ENCODE measurements at regions not wholly inside any gene's neighbourhood (a gene's known extent, or its start where the extent isn't known, plus 50 kb on each side); places are given as distances from the start of the nearest gene placed in this dataset.
A peak's percentile ranks its signal among the peaks of the same experiment; 100 is the strongest.

DNA sequence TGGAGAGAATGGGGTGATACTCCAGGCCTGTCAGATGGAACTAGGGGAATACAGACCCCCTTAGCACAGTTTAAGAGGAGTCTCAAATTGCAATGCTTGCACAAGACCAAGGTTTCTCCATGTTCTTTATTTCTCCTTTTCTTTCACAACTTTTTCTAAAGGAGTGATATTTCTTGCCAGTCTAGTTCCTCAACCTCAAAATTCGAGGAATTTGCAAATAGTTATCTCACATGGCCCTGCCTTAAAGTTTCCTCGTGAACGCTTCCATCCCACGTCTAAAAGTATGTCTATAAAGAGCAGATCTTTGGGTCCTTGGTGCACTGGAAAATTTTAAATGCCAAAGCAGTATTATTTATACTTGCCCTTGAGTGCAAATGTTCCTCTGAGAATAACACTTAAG is 373.8 kb upstream of the KLF4 start:
- no peak for DNase-seq
- TF ChIP-seq GATA1 (IDR thresholded peaks at IDR 0.05; ENCODE audit: low read depth, low read length) (no peak), POLR2A (IDR thresholded peaks at IDR 0.05; ENCODE audit: low read length) (no peak)

DNA sequence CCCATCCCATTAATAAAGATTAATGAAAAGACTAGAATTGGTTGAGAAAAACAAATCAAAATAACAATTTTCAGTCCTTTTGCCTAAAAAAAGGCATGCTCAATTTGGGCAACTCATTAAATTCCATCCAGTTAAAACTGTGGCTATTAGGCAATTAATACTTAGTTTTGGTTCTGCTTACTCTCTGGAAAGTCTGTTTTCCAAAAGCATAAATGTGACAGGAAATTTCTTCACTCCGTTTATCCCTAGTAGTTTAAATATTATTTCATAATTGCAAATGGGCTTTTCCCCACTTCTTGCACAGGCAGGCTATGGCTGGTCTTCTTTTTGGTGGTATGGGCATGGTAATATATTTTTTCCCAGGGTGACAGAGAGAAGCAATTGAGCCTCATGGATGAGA is 373.3 kb upstream of the KLF4 start:
- TF ChIP-seq POLR2A (IDR thresholded peaks at IDR 0.05; ENCODE audit: low read length) (no peak), GATA1 (IDR thresholded peaks at IDR 0.05; ENCODE audit: low read depth, low read length) (no peak)
- no peak for DNase-seq

DNA sequence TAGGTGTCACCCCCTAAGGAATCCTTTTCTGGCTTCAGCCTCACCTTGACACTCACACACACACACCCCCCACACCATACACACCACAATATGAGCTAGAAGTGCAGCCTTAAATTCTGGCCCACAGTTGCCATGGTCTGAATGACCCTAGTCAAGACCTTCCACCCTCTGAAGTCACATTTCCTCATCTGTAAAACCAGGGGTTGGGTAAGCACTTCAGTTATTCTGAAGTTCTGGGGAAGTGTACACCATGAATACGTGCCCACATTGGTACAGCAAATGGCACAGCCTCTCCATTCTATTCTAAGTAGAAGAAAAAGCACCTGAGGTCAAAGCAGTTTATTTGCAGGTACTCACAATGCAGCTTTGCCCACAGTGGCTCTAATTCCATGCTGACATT is 372.8 kb upstream of the KLF4 start:
- no peak for DNase-seq
- TF ChIP-seq GATA1 (IDR thresholded peaks at IDR 0.05; ENCODE audit: low read depth, low read length) = no peak

DNA sequence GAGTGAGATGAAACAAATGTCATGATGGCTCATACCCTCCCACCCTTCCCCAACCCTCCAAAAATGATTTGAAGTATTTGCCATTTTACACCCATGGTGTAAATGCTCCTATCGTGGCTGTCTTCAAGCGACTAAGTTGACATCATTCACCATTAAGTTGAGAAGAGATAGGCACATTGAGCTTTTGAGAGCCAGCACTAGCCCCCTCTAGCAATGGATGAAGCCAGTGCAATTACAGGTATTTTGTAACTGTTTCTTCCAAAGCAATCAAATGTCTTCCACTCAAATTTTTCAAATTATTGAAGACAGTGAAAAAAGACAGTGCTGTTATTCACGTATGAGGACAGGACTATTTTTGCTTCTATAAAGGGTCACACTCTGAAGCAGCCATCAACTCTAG is 371.5 kb upstream of the KLF4 start:
- no peak for TF ChIP-seq POLR2A (IDR thresholded peaks at IDR 0.05; ENCODE audit: low read length)
- TF ChIP-seq GATA1 (IDR thresholded peaks at IDR 0.05; ENCODE audit: low read depth, low read length) = no peak
- DNase-seq = peak in 1 of 2 experiments; percentile 8

DNA sequence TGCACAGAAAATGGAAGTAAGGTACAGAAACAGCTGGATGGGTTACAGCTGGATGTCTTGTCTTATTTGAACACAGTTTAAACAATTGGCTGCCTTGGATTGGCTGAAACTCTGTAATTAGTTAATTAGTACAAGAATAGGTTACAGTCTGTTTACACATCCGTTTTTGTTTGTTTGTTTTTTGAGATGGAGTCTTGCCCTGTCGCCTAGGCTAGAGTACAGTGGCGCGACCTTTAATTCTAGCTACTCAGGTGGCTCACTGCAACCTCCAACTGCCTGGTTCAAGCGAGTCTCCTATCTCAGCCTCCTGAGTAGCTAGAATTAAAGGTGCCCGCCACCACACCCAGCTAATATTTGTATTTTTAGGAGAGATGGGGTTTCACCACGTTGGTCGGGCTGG is 368.7 kb upstream of the KLF4 start:
- no peak for DNase-seq
- TF ChIP-seq POLR2A (IDR thresholded peaks at IDR 0.05; ENCODE audit: low read length) = no peak
- no peak for TF ChIP-seq GATA1 (IDR thresholded peaks at IDR 0.05; ENCODE audit: low read depth, low read length)

DNA sequence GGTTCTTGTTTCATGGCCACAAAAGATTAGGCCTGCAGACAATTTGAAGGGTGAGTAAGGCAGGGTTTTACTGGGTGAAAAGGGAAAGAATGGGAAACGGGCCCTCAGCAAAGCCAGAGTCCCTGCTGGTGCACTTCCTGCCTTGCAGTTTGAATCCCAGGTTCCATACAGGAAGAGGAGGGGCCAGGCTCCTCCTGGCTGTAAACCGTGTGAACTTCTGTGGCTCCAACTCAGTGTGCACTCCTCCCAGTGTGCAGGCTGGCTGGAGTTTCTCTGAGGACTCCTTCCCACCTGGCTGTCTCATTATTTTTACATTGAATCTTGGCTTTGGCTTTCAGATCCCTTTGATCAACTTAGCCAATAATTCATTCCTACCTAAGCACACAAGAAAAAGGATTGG is 367.1 kb upstream of the KLF4 start:
- TF ChIP-seq POLR2A (IDR thresholded peaks at IDR 0.05; ENCODE audit: low read length) = no peak
- TF ChIP-seq GATA1 (IDR thresholded peaks at IDR 0.05; ENCODE audit: low read depth, low read length) = no peak
- DNase-seq = no peak

DNA sequence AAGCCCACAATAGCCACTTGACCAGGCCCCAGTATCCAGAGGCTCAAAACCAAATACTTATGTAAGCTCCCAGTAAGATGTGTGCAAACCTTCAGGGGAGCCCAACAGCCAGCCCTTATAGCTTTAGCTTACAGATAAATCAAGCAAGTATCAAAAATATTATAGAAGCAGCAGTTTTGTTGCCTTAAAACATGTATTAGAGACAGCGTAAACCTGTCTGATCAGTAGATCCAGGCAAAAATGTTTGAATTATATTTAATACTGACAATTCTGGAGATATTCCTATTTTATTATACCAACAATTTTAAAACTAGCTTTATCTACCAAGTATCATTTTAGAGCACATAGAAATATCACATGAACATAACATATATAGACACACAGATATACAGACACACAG is 365.6 kb upstream of the KLF4 start:
- no peak for TF ChIP-seq POLR2A (IDR thresholded peaks at IDR 0.05; ENCODE audit: low read length)
- no peak for TF ChIP-seq GATA1 (IDR thresholded peaks at IDR 0.05; ENCODE audit: low read depth, low read length)

DNA sequence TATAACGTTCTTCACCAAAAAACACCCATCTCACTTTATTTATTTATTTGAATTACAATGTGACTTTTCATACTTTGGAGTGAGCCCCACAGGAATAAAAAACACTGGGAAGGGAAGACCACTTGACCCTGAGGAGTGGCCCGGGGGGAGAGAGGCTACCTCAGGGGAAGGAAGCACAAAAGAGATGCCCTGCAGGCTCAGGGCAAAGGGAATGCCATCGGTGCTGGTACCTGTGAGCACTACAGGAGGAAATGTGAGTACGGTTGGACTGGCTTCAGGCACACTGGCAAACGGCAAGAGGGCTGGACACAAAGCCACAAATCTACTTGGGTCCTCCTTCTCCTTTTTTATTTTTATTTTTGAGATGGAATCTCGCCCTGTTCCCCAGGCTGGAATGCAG is 363.9 kb upstream of the KLF4 start:
- TF ChIP-seq POLR2A (IDR thresholded peaks at IDR 0.05; ENCODE audit: low read length) (no peak), GATA1 (IDR thresholded peaks at IDR 0.05; ENCODE audit: low read depth, low read length) (no peak)
- DNase-seq = no peak

More for the DNA sequence above, 365.6 kb upstream of the KLF4 start:
- no peak for DNase-seq

DNA sequence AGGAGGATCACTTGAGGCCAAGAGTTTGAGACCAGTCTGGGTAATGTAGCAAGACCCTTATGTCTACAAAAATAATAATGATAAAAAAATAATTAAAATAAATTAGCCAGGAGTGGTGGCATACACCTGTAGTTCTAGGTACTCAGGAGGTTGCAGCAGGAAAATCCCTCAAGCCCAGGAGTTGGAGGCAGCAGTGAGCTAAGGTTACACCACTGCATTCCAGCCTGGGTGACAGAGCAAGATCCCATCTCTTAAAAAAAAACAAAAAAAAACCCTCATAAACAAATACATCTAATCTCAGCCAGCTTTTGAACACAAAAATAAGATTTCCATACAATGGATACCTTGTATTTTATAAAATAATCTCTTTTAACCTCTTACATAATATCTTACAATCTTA is 363.3 kb upstream of the KLF4 start:
- no peak for DNase-seq
- no peak for TF ChIP-seq POLR2A (IDR thresholded peaks at IDR 0.05; ENCODE audit: low read length)
- no peak for TF ChIP-seq GATA1 (IDR thresholded peaks at IDR 0.05; ENCODE audit: low read depth, low read length)

DNA sequence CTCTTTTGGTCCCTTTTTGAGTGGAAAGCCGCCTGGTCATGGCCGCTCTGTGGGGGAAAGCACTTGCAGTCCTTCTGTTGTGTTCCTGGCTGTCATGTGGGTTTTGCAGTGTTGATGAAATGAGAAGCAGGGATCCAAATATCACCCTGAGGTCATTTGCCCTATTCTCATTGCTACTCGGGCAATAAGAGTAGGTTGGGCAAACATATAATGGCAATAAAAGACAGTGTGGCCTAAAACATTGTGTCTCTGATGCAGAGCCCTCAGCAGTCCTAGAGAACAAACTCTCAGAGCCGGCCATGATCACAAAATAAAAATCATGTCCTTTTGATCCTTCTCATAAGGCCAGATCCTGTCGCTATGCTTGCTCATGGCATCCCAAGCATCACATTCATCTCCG is 361.1 kb upstream of the KLF4 start:
- no peak for TF ChIP-seq POLR2A (IDR thresholded peaks at IDR 0.05; ENCODE audit: low read length)
- TF ChIP-seq GATA1 (IDR thresholded peaks at IDR 0.05; ENCODE audit: low read depth, low read length) = no peak
- no peak for DNase-seq

DNA sequence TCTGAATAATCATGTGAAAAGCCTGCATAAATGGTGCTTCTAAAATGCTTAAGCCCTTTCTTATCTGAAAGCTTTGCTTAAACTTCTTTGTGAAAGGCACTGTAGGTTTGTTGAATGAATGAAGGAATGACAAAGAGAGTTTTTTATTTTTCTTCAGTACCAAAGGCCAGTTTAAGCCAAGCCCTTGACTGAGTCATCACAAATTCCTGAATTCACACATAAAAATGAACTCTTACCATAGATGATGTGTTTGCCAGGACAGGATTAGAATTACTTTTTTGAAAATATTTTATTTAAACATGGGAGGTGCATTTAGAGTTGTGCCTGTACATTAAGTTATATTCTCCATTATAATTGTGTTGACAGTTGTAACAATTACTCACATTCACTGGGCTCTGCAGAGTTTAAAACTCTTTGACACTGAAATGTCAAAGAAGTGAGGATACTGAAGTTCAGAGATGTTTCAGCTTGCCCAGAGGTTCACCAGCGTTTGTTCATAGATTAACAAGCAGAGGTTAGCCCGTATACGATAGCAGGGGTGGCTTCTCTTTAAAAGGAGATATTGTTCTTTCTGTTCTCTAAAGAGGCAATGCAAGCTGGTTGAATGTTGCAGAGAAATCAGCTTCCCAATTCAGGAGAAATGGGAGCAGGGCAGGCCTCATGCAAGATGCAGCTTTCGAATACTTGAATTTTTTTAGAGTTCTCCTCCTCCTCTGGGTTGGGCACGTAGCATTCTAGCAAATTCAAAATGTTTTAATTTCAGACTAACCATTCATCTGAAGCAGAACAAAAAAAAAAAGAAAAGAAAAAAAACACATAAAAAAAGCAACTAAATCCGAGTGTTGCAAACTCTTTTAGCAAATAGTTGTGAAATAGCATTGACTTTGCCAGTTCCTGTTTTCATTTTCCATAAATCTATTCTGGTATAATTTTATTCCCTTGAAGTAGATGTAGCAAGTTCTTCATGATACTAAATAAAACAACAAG is 358.7 kb upstream of the KLF4 start:
- no peak for DNase-seq
- TF ChIP-seq GATA1 (IDR thresholded peaks at IDR 0.05; ENCODE audit: low read depth, low read length) = no peak
- TF ChIP-seq POLR2A (IDR thresholded peaks at IDR 0.05; ENCODE audit: low read length) = no peak

DNA sequence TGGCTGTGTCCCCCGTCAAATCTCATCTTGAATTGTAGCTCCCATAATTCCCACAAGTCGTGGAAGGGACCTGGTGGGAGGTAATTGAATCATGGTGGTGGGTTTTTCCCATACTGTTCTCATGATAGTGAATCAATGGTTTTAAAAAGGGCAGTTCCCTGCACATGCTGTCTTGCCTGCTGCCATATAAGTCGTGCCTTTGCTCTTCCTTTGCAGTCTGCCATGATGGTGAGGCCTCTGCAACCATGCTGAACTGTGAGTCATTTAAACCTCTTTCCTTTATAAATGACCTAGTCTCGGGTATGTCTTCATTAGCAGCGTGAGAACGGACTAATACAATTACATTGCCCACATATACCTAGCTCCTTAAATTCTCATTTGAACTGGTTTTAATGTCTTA is 353.0 kb upstream of the KLF4 start:
- no peak for TF ChIP-seq POLR2A (IDR thresholded peaks at IDR 0.05; ENCODE audit: low read length)
- TF ChIP-seq GATA1 (IDR thresholded peaks at IDR 0.05; ENCODE audit: low read depth, low read length) = no peak
- DNase-seq = no peak

DNA sequence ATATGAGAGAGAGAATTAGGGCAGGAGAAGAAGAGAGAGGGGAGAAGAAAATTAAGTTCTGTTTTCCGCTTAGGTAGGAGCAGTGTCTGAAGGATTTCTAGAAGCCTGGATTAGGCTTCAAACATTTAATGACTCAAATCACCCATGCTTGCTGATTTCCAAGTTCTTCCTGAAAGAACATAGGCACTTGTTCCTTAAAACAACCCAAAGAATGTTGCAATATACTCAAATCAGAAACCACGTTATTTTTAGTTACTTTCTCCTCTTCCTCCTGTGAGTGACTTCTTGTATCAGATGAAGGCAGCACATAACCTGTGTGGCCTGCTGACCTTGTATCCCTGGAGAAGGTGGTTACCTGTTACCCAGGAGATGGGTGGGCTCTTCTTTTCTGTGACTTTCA is 351.5 kb upstream of the KLF4 start:
- TF ChIP-seq GATA1 (IDR thresholded peaks at IDR 0.05; ENCODE audit: low read depth, low read length) (no peak), POLR2A (IDR thresholded peaks at IDR 0.05; ENCODE audit: low read length) (no peak)
- DNase-seq = no peak

DNA sequence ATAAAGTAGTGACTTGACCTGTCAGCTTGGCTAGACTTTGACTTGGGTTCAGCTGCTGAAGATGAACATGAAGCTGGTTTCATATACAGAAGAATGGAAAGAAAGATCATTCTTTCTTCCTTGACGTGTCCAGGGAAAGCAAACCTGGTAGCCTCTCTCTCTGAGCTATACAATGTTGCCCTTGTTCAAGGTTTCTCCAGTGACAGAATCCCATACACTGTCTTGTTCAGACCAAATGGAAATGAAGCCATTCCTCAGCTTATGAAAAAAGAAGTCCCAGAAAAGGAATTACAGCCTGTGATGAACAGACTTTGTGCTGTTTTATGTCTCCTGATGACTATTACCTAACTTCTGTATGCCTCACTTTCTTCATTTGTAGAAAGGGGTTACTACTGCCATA is 349.8 kb upstream of the KLF4 start:
- no peak for DNase-seq
- TF ChIP-seq GATA1 (IDR thresholded peaks at IDR 0.05; ENCODE audit: low read depth, low read length) = no peak
- TF ChIP-seq POLR2A (IDR thresholded peaks at IDR 0.05; ENCODE audit: low read length) = no peak

DNA sequence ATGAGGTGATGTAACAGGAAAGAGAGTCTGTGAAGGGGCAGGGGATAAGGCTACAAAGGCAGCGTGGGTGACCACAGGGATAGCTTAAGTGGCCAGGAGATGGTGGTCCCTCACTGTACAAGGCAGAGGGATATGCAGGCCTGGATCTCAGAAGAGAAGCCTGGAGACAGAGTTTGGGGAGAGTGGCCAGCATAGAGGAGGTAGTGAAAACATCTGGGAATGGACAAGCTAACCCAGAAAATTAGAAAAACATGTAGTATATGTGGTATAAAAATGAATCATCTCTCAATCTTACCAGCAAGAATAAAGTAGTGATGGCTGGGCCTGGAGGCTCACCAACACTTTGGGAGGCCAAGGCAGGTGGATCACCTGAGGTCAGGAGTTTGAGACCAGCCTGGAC is 349.2 kb upstream of the KLF4 start:
- DNase-seq = no peak
- TF ChIP-seq GATA1 (IDR thresholded peaks at IDR 0.05; ENCODE audit: low read depth, low read length) (no peak), POLR2A (IDR thresholded peaks at IDR 0.05; ENCODE audit: low read length) (no peak)

Measured in erythroblast (primary cell).